GM13976 (cell line): ENCODE measurements at regions not wholly inside any gene's neighbourhood (a gene's known extent, or its start where the extent isn't known, plus 50 kb on each side); places are given as distances from the start of the nearest gene placed in this dataset.
"Not testable (repeated sequence)": the region's sequence is repeated elsewhere in the genome, so short reads cannot be mapped to it uniquely, and the experiment has no call there.

Experiments used
- DNase-seq: peaks from one replicate; pipeline ENCODE4 v3.0.0; 2012; ENCODE audit warnings: low spot score
- in situ Hi-C: fragments of 300-500 bp; cut with MboI; formaldehyde crosslinking; loops from one replicate; pipeline ENCODE4 v1.12.0; 2022; ENCODE audit warnings: low sequenced_read_pairs, mixed read lengths, inconsistent platforms; ENCODE audit not compliant: unreplicated experiment
- TF ChIP-seq, protein P1 (sequence below): IDR thresholded peaks from 2 replicates; pipeline ENCODE4 v1.5.1; 2012; ENCODE audit warnings: borderline replicate concordance, mild to moderate bottlenecking; ENCODE audit not compliant: insufficient read depth; ENCODE audit errors: extremely low read depth, missing control alignments, control extremely low read depth

DNA sequence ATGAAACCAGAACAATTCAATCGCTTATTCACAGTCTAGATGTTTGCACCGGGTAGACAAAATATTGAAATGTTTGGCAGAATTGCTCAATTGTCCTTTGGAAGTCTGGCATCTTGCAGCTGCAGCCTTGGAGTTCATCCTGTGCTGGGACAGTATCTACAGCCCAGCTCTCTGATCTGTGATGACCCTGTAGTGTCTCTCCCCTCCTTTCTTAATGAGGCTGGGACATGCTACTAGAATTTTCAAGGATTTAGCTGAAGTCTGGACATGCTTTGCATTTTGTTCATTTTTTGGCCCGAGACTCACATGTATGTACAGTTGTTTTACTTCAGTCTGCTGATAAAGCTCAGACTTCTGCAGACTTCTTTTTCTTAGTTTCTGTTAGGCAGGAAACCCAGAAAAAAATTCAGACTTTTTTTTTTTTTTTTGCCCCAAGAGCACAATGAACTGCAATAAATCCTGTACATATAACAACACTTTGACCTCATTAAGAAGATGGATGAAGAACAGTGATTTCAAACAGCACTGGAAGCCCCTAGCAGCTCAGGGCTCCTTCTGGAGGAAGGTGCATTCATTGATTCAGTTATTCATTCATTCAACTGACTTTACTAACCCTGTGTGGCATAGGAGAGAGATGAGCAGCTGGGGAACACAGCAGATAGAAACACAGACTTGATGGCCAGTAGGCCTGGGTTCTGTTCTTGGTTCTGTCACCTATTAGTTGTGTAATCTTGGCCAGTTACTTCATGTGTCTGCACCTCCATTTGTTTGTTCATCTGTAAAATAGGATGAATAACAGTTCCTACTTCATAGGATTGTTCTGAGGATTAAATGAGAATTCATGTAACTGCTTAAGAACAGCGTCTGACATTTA lies 210.0 kb downstream of the MAP2K4 start:
- DNase-seq, result no peak
- in situ Hi-C loops, result no loop called here
- TF ChIP-seq, protein P1, sequence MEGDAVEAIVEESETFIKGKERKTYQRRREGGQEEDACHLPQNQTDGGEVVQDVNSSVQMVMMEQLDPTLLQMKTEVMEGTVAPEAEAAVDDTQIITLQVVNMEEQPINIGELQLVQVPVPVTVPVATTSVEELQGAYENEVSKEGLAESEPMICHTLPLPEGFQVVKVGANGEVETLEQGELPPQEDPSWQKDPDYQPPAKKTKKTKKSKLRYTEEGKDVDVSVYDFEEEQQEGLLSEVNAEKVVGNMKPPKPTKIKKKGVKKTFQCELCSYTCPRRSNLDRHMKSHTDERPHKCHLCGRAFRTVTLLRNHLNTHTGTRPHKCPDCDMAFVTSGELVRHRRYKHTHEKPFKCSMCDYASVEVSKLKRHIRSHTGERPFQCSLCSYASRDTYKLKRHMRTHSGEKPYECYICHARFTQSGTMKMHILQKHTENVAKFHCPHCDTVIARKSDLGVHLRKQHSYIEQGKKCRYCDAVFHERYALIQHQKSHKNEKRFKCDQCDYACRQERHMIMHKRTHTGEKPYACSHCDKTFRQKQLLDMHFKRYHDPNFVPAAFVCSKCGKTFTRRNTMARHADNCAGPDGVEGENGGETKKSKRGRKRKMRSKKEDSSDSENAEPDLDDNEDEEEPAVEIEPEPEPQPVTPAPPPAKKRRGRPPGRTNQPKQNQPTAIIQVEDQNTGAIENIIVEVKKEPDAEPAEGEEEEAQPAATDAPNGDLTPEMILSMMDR, result no peak

DNA sequence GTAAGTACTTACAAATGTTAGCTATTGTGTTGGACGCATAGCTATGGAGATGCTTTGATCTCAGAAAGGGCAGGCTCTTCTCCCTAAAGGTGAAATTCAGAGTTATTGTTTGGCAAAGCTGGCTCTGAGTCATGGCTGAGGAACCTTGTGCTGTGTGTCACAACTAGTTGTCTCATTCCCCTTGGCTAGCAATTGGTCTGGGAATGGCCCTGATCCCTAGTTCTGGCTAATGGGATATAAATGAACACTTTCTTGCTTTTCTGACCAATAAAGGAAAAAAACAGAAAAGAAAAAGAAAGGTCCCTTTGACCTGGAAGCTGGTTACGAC lies 210.6 kb downstream of the MAP2K4 start:
- DNase-seq, result no peak
- in situ Hi-C loops, result no loop called here
- TF ChIP-seq, protein P1, result no peak

DNA sequence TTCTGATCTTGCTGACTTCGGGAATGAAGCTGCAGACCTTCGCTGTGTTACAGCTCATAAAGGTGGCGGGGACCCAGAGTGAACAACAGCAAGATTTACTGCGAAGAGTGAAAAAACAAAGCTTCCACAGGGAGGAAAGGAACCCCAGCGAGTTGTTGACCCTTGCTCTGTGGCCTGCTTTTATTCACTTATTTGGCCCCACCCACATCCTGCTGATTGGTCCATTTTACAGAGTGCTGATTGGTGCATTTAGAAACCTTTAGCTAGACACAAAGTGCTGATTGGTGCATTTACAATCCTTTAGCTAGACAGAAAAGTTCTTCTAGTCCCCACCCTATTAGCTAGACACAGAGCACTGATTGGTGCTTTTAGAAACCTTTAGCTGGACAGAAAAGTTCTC lies 218.3 kb downstream of the MAP2K4 start:
- in situ Hi-C loops, result not testable (repeated sequence)

DNA sequence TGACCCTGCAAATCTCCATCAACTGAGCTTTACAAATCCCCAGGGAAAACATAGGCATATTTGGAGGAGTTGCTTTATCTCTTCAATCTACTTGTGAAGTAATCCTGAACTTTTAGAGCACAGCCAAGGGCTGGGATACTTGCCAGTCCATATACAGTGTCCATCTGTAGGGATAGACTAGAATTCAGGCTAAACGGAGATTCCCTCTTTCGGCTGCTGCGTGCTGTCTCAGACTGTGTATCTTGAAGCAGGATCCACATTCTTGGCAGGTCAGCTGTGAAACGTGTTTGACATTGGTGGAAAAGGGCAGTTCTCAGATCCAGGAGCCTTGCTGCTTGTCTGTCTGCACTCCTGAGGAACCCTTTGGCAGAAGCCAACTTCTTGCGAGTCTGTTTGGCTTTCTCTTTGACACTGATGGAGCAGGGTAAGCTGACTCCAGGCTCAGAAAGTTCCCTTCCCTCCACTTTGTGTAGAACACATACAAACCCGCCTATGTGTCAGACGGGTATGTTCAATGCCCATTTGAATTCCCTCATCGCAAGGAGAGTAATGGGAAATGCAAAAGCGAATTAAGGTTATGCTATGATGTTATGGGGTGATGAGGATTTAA lies 221.8 kb downstream of the MAP2K4 start:
- TF ChIP-seq, protein P1, result no peak
- in situ Hi-C loops, result no loop called here
- DNase-seq, result no peak

More for the DNA sequence above, 218.3 kb downstream of the MAP2K4 start:
- DNase-seq, result not testable (repeated sequence)

DNA sequence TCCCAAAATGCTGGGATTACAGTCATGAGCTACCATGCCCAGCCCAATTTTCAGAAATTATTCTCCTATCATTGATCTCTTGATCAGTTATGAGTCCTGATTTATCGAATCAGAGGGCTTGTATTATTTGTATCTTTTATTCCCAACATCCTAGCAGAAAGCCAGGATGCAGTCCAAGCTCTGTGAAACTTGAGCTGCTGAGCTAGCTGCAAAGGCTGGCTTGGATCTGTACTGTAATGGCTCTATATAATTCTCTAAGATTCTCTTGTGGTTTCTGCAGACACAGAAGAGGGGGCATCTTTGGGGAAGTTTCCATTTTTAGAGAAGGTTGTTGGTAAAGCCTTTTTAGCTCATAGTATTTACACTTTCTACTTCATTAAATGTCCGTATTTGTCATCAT lies 227.1 kb downstream of the MAP2K4 start:
- TF ChIP-seq, protein P1, result no peak
- no peak for DNase-seq
- in situ Hi-C loops, result no loop called here

DNA sequence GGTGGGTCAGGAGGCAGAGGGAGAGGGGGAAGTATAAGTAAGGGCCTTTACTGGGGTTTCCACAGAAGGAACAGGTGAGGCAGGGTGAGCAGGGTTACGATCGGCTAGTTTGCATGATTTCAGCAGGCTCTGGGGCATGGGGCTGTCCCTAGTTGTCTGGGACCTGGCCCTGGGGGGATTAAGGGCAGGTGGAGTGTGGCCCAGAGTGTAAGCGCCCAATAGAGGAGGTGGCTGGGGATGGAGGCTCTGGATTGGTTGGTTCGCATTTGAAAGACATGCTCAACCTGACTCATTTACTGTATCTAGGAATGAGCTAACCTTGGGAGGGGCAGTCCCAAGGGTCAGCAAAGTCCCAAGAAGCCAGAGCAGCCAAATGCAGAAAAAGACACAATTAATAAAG lies 230.3 kb downstream of the MAP2K4 start:
- in situ Hi-C loops, result loop anchor here (10.0 kb wide), 2 partner anchors 414 to 754 kb away; partner anchors contain the start of gene MYOCD
- no peak for DNase-seq
- TF ChIP-seq, protein P1, result no peak

DNA sequence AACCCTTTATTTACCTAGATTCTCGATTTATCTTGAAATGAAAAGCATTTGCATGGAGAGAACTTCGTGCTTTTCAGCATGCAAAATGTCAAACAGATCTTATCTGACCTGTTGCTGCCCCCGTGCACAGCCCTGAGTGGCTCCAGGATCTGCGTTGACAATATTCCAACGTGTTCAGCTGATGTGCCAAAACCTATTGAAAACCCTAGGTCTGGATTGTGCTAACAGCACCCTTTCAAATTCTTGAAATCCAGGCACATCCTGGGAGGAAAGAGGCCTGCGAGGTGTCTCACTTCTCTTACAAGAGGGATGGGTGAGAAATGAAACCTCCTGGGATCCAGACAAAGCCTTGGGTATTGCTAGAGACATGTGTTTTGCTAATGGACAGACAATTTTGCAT lies 231.8 kb downstream of the MAP2K4 start:
- TF ChIP-seq, protein P1, result no peak
- DNase-seq, result no peak
- in situ Hi-C loops, result loop anchor here (10.0 kb wide), 2 partner anchors 412 to 752 kb away; partner anchors contain the start of gene MYOCD
